ENCODE measurements at regions not wholly inside any gene's neighbourhood (a gene's known extent, or its start where the extent isn't known, plus 50 kb on each side); places are given as distances from the start of the nearest gene placed in this dataset.

- TF ChIP-seq CTCF (conservative IDR thresholded peaks at IDR 0.05 in 1 of 2, IDR thresholded peaks at IDR 0.05 in 1 of 2; ENCODE audit: low read depth in 1 of 2, low read length in 2 of 2) (no peak), EZH2 (IDR thresholded peaks at IDR 0.05; ENCODE audit: low read length, missing control alignments) (no peak)
These were observed 253.5 kb upstream of the TCF21 start for GRCh38 chr6:133635447-133635846.

All from fibroblast of lung (primary cell).